GM03348 (cell line): ENCODE measurements at regions not wholly inside any gene's neighbourhood (a gene's known extent, or its start where the extent isn't known, plus 50 kb on each side); places are given as distances from the start of the nearest gene placed in this dataset.
A peak's percentile ranks its signal among the peaks of the same experiment; 100 is the strongest.

Experiments used
- DNase-seq: peaks from one replicate; pipeline ENCODE4 v3.0.0; 2012; ENCODE audit warnings: low spot score

GRCh38 chr14:98382662-98383061 is 889.3 kb downstream of the BCL11B start:
- DNase-seq, result no peak

GRCh38 chr14:98385851-98386250 is 886.1 kb downstream of the BCL11B start:
- DNase-seq, result no peak

GRCh38 chr14:98391061-98391460 is 880.9 kb downstream of the BCL11B start:
- DNase-seq, result no peak

- DNase-seq, result no peak
Measured at GRCh38 chr14:98393527-98393926, 878.5 kb downstream of the BCL11B start.

GRCh38 chr14:98404811-98405210 is 867.2 kb downstream of the BCL11B start:
- DNase-seq, result no peak

- no peak for DNase-seq
Measured at GRCh38 chr14:98408024-98408555, 863.9 kb downstream of the BCL11B start.

- no peak for DNase-seq
Measured at GRCh38 chr14:98408713-98409112, 863.3 kb downstream of the BCL11B start.

GRCh38 chr14:98411154-98411553 is 860.8 kb downstream of the BCL11B start:
- no peak for DNase-seq

GRCh38 chr14:98412431-98412830 is 859.6 kb downstream of the BCL11B start:
- DNase-seq, result no peak

GRCh38 chr14:98415766-98416165 is 856.2 kb downstream of the BCL11B start:
- no peak for DNase-seq

GRCh38 chr14:98417001-98417400 is 855.0 kb downstream of the BCL11B start:
- no peak for DNase-seq

- DNase-seq, result no peak
Measured at GRCh38 chr14:98428483-98428994, 843.5 kb downstream of the BCL11B start.

GRCh38 chr14:98433436-98433835 is 838.6 kb downstream of the BCL11B start:
- no peak for DNase-seq

- DNase-seq, result no peak
Measured at GRCh38 chr14:98437113-98437512, 834.9 kb downstream of the BCL11B start.

- DNase-seq, result no peak
Measured at GRCh38 chr14:98444077-98444476, 827.9 kb downstream of the BCL11B start.

GRCh38 chr14:98445718-98446117 is 826.3 kb downstream of the BCL11B start:
- no peak for DNase-seq

GRCh38 chr14:98446508-98446907 is 825.5 kb downstream of the BCL11B start:
- no peak for DNase-seq

- DNase-seq, result no peak
Measured at GRCh38 chr14:98456231-98456630, 815.8 kb downstream of the BCL11B start.

- DNase-seq, result no peak
Measured at GRCh38 chr14:98458702-98459101, 813.3 kb downstream of the BCL11B start.

- DNase-seq, result no peak
Measured at GRCh38 chr14:98462908-98463307, 809.1 kb downstream of the BCL11B start.

GRCh38 chr14:98466807-98467206 is 805.2 kb downstream of the BCL11B start:
- DNase-seq, result peak; percentile 57

GRCh38 chr14:98470663-98471062 is 801.3 kb downstream of the BCL11B start:
- no peak for DNase-seq

- DNase-seq, result no peak
Measured at GRCh38 chr14:98474900-98475299, 797.1 kb downstream of the BCL11B start.

GRCh38 chr14:98477935-98478334 is 794.1 kb downstream of the BCL11B start:
- peak; percentile 10 for DNase-seq

GRCh38 chr14:98489115-98489514 is 782.9 kb downstream of the BCL11B start:
- DNase-seq, result no peak
